ENCODE measurements at regions not wholly inside any gene's neighbourhood (a gene's known extent, or its start where the extent isn't known, plus 50 kb on each side); places are given as distances from the start of the nearest gene placed in this dataset.

- TF ChIP-seq CTCF (IDR thresholded peaks at IDR 0.05; ENCODE audit: poor library complexity, severe bottlenecking) (no peak), EZH2 (IDR thresholded peaks at IDR 0.05; ENCODE audit: borderline replicate concordance, insufficient read depth, low read length, poor library complexity, severe bottlenecking) (no peak), POLR2AphosphoS5 (IDR thresholded peaks at IDR 0.05) (no peak), RAD21 (conservative IDR thresholded peaks at IDR 0.05) (no peak), SMC3 (conservative IDR thresholded peaks at IDR 0.05; ENCODE audit: poor library complexity) (no peak), EP300 (conservative IDR thresholded peaks at IDR 0.05; ENCODE audit: poor library complexity, severe bottlenecking) (peak; percentile 60), MXI1 (conservative IDR thresholded peaks at IDR 0.05; ENCODE audit: poor library complexity, severe bottlenecking) (peak; percentile 7), TAF1 (IDR thresholded peaks at IDR 0.05; ENCODE audit: low read depth) (no peak), REST (IDR thresholded peaks at IDR 0.05; ENCODE audit: borderline replicate concordance) (no peak)
These were observed 50.2 kb upstream of the KCNE4 start for GRCh38 chr2:223001797-223002175.

All from neural cell (in vitro differentiated cells).